GM21367 (cell line): ENCODE measurements at regions not wholly inside any gene's neighbourhood (a gene's known extent, or its start where the extent isn't known, plus 50 kb on each side); places are given as distances from the start of the nearest gene placed in this dataset.

ENCODE experiments used
- ATAC-seq: cut with Tn5 transposase; IDR thresholded peaks from one replicate; pipeline ENCODE4 v1.9.1; 2021; ENCODE audit not compliant: unreplicated experiment

GRCh38 chr13:21817878-21818277 lies 147.0 kb downstream of the FGF9 start:
- ATAC-seq = no peak

GRCh38 chr13:21822029-21822428 lies 151.2 kb downstream of the FGF9 start:
- ATAC-seq = no peak

- no peak for ATAC-seq
These were observed 152.5 kb downstream of the FGF9 start for GRCh38 chr13:21823416-21823815.

- no peak for ATAC-seq
These were observed 153.1 kb downstream of the FGF9 start for GRCh38 chr13:21823949-21824348.

- no peak for ATAC-seq
These were observed 154.3 kb downstream of the FGF9 start for GRCh38 chr13:21825186-21825585.

- no peak for ATAC-seq
These were observed 154.9 kb downstream of the FGF9 start for GRCh38 chr13:21825801-21826200.

GRCh38 chr13:21826214-21827015 lies 155.5 kb downstream of the FGF9 start:
- ATAC-seq = no peak

- ATAC-seq = no peak
These were observed 160.9 kb downstream of the FGF9 start for GRCh38 chr13:21831654-21832324.

GRCh38 chr13:21833921-21834320 lies 163.0 kb downstream of the FGF9 start:
- no peak for ATAC-seq

- ATAC-seq = no peak
These were observed 163.6 kb downstream of the FGF9 start for GRCh38 chr13:21834521-21834920.

GRCh38 chr13:21837288-21837687 lies 166.4 kb downstream of the FGF9 start:
- ATAC-seq = no peak

GRCh38 chr13:21837841-21838551 lies 167.1 kb downstream of the FGF9 start:
- ATAC-seq = no peak

- ATAC-seq = no peak
These were observed 175.7 kb downstream of the FGF9 start for GRCh38 chr13:21846605-21847004.

- peak; percentile 89 for ATAC-seq
These were observed 178.4 kb downstream of the FGF9 start for GRCh38 chr13:21849323-21849722.

- no peak for ATAC-seq
These were observed 179.4 kb downstream of the FGF9 start for GRCh38 chr13:21850013-21851006.

- ATAC-seq = no peak
These were observed 181.2 kb downstream of the FGF9 start for GRCh38 chr13:21852043-21852442.

GRCh38 chr13:21853779-21854178 lies 182.9 kb downstream of the FGF9 start:
- no peak for ATAC-seq

- no peak for ATAC-seq
These were observed 197.9 kb downstream of the FGF9 start for GRCh38 chr13:21868823-21869222.

GRCh38 chr13:21871382-21871781 lies 200.5 kb downstream of the FGF9 start:
- no peak for ATAC-seq

- ATAC-seq = no peak
These were observed 201.0 kb downstream of the FGF9 start for GRCh38 chr13:21871919-21872318.

GRCh38 chr13:21872795-21873194 lies 201.9 kb downstream of the FGF9 start:
- ATAC-seq = no peak
